CD4-positive, alpha-beta T cell treated with Interleukin-10 for 1 hour (primary cell): ENCODE measurements at regions not wholly inside any gene's neighbourhood (a gene's known extent, or its start where the extent isn't known, plus 50 kb on each side); places are given as distances from the start of the nearest gene placed in this dataset.
A peak's percentile ranks its signal among the peaks of the same experiment; 100 is the strongest.
"Not testable (repeated sequence)": the region's sequence is repeated elsewhere in the genome, so short reads cannot be mapped to it uniquely, and the experiment has no call there.

Experiments
- DNase-seq: peaks from one replicate; pipeline ENCODE4 v3.0.0-alpha.2; 2020

DNA sequence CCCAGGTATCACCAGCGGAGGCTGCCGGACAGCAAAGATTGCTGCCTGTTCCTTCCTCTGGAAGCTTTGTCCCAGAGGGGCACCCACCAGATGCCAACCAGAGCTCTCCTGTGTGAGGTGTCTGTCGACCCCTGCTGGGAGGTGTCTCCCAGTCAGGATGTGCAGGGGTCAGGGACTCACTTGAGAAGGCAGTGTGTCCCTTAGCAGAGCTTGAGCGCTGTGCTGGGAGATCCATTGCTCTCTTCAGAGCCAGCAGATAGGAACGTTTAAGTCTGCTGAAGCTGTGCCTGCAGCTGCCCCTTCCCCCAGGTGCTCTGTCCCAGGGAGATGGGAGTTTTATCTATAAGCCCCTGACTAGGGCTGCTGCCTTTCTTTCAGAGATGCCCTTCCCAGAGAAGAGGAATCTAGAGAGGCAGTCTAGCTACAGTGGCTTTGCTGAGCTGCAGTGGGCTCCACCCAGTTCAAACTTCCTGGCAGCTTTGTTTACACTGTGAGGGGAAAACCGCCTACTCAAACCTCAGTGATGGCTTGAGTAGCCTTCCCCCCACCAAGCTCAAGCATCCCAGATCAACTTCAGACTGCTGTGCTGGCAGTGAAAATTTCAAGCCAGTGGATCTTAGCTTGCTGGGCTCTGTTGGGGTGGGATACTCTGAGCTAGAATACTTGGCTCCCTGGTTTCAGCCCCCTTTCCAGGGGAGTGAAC is 253.7 kb downstream of the SPATA31A6 start:
- not testable (repeated sequence) for DNase-seq

DNA sequence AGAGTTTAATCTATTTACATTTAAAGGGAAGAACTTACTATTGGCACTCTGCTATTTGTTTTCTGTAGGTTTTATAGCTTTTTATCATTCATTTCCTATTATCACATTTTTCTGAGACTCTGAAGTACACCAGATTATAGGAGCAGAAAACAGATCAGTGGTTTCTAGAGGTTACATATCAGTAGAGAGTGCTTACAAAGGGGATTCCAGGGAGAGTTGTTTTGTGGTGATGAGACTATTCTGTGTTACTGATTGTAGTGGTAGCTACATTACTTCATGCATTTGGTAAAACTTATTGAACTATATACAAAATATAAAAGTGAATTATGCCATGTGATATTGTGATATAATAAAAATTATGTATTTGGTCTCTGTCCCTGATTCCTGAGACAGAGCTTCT is 259.2 kb downstream of the SPATA31A6 start:
- not testable (repeated sequence) for DNase-seq

DNA sequence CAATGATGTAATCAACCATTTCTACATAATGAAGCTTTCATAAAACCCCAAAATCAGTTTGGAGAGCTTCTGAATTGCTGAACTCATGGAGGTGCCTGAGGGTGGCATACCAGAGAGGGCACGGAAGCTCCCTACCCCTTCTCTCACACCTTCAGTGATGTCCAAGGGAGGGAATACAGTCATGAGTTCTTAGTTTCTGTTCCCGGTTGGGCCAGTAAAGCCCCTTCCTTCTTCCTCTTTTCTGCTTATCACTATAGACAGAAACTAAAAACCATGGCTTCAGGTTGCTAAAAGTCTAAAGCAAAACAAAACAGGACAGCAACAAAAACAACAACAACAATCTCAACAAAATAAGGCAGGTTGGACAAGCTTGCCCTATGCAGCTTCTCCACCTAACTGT is 260.0 kb downstream of the SPATA31A6 start:
- not testable (repeated sequence) for DNase-seq

DNA sequence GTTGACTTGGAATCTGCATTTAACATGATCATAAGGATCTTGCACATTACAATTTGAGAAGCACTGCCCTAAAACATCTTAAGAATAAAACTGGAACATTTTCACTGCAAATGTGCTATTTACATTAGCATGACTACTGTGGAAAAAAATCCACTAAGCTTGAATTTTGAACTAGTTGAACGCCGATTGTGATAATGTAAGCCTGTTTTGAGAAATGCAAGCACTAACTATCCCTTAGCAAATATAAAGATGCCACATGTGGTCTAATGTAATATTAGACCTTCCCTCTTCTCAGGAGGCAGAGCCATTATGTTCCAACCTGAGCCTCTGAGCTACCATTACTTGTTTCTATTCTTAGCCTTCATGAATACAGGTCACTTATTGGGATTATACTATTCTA is 278.0 kb downstream of the SPATA31A6 start:
- not testable (repeated sequence) for DNase-seq

DNA sequence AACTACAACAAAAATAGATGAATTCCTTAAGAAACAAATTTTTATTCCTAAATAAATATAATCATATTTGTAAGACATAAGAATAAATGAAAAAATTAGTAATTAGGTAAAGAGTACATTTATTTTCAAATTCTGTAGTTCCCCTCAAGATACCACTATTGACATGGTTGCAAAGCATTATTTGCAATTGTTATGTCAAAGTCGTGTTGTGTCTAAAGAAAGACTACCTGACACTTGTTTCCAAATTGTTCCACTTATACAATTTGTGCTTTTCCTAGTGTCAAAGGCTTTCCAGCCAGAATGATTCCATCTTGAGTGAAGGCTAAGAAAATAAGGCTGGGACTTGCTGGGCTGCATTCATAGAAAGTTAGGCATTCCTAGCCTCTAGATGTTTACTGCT is 278.4 kb downstream of the SPATA31A6 start:
- not testable (repeated sequence) for DNase-seq

DNA sequence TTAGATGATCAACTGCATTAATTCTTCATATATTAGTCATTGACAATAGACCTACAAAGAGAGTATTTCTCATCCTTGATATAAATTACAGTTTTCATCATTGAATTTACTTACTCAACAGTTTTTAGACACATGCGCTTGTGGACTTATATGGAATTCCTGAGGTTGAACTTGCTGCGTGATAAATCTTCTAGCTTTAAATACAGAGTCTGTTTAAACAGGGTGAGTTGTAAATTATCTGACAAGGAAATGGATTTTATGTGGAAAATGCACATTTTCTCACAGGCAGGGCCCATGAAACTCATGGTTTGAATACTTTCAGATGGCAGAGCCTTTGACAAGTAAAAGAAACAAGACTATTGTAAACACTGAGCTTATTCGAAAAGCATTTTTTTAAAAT is 280.5 kb downstream of the SPATA31A6 start:
- not testable (repeated sequence) for DNase-seq

DNA sequence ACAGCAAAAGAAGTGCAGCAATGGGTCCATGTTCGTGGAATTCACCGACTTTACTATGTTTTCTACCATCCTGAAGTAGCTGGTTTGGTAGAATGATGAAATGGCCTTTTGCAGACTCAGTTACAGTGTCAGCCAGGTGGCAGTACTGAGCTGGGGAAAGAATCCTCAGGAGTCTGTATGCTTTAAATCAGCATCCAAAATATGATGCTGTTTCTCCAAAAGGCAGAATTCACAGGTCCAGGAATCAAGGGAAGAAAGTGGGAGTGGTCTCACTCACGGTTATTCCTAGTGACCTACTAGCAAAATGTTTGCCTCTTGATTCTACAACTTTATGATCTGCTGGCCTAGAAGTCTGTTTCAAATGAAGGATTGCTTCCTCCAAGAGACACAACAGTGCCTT is 287.1 kb downstream of the SPATA31A6 start:
- DNase-seq: not testable (repeated sequence)

DNA sequence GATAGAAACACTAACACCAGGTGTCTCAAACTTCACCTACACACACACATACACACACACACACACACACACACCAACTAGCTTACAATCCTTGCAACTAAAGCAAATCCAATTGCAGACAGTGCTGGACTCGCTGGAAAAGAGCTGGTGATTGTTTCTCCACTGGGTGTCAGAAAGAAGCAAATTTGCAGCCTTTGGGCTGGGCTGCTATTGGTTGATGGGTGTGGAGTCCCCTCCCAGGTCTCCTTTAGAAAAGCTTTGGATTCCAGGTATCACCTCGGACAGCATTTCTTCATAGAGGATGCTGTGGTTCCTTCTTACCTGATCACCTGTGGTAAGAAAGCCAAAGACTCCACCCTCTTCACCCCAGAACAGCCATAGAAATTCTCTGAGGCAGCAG is 307.5 kb downstream of the SPATA31A6 start:
- DNase-seq: not testable (repeated sequence)

DNA sequence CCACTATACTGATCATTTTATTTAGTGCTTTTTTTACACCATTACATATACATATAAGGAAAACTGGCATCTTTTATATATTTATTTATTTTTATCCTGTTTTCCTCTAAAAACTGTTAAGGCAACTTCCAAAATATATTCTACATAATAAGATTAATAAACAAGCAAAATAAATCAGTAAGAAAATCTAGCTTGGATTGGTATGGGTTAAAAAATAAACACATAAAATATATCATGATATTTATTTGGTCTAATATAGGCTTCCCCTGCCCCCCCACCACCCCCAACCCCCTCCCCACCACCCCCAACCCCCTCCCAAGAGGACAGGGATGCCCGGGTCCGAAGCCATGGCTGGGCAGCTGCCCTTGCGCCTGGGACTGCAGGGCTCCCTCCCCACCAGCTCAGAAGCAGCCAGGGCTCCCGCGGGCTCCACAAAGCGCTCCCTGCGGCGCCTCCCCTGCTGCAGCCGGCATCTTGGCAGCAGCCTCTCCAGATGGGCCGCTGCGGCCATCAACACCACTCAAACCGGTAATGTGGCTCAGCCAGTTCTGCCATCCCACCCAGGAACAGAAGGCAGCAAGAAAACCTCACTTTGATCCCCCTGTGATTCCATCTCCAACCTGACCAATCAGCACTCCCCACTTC is 319.3 kb downstream of the SPATA31A6 start:
- DNase-seq: not testable (repeated sequence)

DNA sequence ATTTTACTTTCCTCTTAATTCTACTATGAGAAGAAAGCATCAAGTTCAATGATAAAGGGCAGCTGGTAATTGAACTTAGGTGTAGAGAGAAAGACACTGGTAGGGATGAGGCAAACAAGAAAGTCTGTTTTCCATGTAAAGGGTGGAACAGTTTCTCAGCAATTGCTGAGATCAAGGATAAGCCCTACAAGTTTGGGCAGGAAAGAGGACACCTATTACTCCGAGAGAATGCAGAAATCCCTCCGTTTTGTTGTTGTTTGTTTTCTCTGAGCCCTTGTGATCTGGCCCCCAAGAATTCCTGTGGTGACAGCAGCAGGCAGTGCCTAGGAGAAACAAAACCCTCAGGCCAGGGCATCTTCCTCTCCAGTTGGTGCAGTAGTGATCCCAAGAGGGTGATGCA is 324.7 kb downstream of the SPATA31A6 start:
- not testable (repeated sequence) for DNase-seq

DNA sequence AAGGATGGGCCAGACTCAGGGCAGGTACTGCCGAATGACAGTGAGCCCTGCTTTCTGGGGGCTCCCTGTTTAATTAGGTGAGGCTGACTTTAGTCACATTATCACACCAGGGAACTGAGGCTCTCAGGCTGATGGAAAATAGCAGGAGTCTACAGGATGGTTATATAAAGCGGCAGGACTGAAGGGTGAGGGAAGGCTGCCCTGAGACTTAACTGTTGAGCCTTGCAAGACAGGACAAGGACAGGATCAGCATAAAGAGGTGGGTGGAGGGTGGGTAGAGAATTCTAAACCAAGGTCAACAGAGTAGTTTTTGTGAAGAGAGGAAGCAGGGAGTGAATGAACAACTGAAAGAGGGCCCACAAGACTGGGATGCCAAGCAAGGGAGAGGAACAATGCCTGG is 330.1 kb downstream of the SPATA31A6 start:
- not testable (repeated sequence) for DNase-seq

DNA sequence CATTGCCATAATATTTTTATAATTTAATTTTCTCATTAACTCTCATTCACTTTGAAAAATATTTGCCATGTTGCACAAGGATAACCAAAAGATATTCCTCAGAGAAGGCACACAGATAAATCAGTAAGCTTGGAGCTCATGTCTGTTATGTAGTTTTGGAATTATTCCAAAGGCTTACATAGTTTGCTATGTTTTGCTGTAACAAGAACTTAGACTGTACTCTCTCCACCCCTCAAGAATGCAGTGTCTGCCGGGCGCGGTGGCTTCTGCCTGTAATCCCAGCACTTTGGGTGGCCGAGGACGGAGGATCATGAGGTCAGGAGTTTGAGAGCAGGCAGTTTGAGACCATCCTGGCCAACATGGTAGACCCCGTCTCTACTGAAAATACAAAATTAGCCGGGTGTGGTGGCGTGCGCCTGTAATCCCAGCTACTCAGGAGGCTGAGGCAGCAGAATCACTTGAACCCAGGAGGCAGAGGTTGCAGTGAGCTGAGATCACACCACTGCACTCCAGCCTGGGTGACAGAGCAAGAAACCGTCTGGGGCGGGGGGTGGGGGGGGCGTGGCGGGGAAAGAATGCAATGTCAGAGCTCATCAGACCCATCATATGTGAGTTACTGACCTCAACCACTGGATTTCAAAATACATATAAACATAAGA is 351.0 kb downstream of the SPATA31A6 start:
- not testable (repeated sequence) for DNase-seq

DNA sequence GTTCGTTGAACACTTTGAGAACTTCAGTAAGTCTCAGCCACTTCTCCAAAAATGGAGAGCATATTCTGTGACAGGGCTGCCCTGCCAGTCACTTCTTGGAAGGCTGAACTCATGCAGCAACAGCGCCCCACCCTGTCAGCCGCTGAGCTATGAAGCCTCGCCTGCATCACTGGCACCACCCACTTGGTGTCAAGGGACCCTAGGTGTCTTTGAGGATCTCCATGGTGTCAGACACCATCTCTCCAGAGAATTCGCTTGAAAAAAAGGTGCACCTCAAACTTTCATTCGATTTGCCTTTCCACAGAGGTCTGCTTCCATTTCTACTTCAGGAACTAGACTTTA is 351.5 kb downstream of the SPATA31A6 start:
- DNase-seq: peak; percentile 28

DNA sequence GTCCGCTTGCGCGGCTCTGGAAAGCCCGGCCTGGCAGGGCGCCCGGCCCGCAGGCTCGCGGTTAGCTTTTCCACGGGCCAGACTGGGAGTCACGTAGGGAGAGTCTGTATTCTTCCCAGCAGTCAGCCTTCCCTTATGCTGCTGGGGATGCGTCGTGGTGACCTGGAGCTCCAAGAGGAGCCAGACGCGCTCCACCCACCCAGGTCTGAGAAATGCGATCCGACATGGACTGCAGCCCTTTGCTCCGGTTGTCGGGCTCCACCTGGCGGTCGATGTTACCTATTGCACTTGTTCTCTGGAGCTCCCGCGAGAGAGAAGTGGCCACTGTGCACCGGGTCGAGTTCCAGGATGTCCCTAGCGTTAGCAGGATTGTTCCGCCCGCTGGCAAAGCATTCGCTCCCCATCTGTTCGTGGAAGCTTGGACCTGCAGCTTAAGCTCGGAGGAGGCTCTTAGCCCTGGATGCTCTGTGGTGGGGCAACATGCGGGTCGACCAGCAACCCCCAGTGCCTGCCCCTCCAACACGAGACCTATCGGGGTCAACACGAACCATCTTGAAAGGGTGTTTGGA is 367.4 kb downstream of the SPATA31A6 start:
- DNase-seq: not testable (repeated sequence)

DNA sequence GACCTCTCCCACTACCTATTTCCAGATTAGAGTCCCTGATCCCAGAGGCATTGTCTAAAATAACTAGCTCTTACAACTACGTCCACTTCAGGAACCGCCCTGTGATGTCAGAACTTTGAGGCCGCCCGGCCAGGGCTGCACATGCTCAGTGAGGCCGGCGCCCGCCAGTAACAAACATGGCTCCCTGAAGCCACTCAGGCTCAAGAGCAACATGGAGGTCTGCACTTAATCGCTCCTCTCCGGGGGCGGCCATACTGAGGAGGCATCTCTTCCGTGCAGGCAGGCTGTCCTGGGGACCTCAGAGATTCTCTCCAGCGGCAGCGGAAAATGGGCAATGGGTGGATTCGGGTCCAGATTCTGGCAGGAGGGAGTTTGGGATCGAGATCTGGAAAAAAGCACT is 385.1 kb downstream of the SPATA31A6 start:
- DNase-seq: not testable (repeated sequence)

DNA sequence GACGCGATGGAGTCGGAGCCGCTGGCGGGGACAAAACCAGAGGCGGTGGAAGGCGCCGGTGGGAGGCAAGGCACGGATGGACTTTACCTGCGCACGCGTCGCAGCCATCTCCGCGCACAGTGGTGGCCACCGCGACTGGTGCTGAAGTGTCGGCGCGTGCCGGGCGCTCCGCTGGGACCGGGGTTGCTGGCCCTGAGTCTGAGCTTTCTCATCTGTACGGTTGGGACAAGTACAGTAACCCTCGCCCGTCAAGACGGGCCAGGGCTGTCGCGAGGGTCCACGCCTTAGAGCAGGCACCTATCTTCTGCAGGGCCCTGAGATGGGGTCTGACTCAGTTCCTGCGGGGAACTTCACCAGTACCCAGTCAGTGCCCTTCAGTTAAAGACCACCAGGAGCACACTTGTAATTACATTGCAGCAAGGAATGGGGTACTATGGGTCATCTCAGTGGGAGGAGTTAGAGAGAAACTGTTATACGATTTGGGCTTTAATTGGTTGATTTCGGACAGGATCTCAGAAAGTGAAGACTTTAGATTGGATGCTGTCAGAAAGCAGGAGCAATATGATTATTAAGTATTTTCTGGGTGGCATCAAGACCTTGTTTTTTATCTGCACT is 385.6 kb downstream of the SPATA31A6 start:
- DNase-seq: not testable (repeated sequence)

DNA sequence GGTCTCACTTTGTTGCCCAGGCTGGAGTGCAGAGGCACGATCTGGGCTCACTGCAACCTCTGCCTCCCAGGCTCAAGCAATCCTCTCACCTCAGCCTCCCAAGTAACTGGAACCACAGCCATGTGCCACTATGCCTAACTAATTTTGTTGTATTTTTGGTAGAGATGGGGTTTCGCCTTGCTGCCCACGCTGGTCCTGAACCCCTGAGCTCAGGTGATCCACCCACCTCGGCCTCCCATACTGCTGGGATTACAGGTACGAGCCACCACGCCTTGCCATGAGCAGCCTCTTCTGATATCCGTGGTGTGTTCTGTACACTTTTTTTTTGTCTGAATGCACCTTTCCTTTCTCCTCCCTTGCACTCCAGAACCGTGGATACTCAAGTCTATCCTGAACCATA is 394.4 kb downstream of the SPATA31A6 start:
- not testable (repeated sequence) for DNase-seq
